HG03432 (cell line): ENCODE measurements at regions not wholly inside any gene's neighbourhood (a gene's known extent, or its start where the extent isn't known, plus 50 kb on each side); places are given as distances from the start of the nearest gene placed in this dataset.

Experiments used
- ATAC-seq: cut with Tn5 transposase; IDR thresholded peaks from one replicate; pipeline ENCODE4 v1.9.1; 2021; ENCODE audit warnings: mild to moderate bottlenecking, moderate library complexity; ENCODE audit not compliant: unreplicated experiment

DNA sequence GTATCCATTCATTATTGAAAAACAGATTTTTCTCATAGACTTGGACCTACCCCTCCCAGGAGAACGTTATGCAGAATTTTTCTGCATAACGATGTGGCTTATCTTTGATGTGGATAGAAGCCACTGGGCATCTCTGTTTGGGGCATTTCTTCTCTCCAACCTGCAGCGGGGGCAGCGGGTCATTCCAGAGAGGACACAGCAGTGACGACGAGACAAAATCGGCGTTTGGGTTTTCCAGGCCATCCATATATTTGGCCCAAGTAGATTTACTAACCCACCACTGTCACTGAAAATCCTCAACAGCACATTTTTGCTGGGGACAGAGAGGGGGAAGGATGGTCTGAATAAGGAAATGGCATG lies 299.3 kb upstream of the PITRM1 start:
- ATAC-seq: no peak

DNA sequence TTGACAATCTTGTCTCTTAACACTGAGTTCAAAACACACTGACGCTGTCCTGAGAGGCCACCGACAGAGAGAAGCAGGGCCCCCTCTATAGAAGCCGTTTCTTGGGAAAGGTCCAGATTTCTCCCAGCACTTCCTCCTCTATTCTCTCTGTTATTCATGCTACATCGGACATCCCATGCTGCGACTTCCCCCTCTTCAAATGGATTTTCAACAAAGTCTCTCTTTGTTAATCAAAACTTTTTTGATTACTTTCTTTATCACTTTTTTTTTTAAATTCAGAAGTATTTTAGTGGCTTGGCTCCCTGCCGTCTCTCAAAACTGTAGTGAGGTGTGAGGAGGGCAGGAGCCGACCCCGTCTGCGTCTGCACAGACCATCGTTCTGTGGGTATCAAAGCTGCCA lies 298.9 kb upstream of the PITRM1 start:
- no peak for ATAC-seq

DNA sequence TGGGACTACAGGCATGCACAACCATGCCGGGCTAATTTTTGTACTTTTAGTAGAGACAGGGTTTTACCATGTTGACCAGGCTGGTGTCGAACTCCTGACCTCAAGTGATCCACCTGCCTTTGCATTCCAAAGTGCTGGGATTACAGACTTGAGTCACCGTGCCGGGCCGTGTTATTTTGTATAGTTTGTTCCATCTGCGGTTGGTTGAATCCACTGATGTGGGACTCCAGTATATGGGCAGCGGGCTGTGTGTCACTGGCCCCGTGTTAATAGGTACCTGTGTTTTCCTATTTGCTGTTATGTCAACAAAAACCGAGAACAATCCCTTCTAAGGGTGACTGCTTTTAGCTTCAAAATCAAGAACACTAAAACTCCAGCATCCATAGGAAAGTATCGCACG lies 297.6 kb upstream of the PITRM1 start:
- no peak for ATAC-seq

DNA sequence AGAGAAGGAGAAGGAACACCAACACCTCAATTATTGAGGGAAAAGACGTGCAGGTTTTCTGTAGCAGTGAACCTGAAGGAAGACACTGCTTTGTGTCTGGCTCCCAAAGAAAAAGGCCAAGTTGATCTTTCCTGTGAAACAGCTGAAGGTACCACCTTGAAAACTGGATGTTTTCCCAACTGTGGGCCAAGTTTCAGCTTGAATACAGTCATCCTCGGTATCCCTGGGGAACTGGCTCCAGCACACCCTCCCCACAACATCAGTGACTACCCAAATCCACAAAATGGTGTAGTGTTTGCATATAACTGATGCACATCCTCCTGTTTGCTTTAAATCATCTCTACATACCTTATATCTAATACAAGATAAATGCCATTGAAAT lies 297.0 kb upstream of the PITRM1 start:
- no peak for ATAC-seq

DNA sequence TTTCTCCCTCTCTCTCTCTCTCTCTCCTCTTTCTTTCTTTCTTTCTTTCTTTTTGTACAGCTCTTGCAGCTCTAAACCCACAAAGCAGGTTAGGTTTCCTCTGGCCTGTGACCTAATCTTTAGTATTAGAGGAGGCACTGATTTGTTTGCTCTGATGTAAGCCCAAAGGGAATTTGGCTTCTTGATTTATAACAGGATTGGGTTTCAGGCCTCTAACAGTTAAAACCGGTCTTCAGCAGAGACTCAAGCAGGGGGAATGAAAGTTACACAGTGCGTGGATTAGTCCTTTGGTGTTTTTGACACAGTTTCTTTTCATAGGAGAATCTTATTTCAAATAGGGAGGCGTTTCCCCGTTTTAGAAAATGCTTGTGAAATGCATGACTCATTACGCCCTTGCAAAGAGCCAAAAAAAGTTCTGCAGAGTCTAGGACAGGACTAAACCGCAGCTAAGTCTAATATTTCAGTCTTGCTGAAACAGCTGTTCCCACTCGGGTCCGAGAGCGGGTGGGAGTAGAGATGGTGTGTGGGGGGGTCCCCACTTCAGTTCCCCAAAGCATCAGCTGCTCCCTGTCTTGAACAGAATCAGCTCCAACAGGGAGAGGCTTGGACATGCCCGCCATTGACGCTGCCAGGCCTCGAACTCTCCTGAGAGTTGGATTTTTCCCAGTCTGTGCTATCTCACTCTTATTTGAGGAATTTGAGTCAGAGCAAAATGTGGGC lies 296.5 kb upstream of the PITRM1 start:
- ATAC-seq: peak; percentile 48

DNA sequence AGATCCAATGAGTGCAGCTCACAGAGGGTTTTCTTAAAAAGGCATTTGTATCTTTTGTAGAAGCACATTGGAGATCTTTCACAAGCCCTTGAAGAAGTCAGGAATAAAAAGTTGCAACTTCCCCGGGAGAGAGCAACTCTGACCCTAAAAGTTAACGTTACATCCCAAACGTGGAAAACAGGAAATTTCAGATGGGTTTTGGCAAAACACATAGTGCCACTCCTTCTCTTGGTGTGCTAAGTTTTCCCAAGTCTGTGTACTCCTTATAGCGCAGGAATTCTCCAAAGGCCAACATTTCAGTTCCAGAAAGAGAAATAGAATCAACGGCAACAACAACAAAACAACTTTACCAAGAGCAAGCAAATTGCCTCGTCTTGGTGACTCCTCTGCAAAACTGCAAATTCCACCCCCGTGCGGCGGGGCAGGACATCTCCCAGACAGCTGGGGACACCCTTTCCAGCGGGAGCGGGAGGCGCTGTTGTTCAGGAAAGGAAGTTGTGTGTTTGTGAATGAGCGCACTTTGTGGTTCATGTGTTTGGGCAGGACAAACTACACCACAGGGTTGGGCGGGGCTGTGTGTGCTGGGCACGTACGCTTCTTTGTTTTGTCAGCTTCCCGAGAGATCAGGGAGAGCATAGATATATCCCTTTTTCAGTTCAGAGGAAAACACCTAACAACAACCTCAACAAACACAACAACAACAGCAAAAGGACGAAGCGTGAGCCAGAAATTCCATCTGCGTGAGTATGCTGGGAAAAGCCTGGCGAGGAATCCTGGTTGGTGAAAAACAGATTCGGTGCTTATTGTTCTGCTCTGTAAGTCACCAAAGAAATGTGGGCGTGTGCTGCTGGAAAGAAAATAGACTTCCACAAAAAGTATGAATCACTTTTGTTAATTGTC lies 294.7 kb upstream of the PITRM1 start:
- ATAC-seq: no peak

DNA sequence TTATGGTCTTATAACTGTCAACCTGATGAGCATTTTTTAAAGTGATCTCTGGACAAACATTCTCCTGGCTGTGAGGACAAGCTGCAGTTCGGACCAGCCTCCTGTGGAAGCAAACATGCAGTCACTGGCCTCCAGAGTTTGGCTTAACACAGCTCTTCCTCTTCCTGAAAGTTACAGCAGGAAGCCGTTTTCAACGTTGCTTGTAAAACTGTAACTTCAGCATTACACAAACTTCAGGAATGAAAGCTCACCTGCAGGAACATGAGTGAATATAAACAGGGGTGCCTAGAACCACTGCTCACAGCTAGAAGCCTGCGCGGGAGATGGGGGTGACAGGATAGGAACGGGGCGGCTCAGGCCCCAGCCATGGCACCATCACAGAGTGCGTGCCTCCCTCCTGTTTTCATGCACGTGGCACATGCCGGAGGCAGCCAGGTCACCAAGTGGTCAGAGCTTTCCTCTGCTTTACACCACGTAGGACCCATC lies 292.9 kb upstream of the PITRM1 start:
- no peak for ATAC-seq

DNA sequence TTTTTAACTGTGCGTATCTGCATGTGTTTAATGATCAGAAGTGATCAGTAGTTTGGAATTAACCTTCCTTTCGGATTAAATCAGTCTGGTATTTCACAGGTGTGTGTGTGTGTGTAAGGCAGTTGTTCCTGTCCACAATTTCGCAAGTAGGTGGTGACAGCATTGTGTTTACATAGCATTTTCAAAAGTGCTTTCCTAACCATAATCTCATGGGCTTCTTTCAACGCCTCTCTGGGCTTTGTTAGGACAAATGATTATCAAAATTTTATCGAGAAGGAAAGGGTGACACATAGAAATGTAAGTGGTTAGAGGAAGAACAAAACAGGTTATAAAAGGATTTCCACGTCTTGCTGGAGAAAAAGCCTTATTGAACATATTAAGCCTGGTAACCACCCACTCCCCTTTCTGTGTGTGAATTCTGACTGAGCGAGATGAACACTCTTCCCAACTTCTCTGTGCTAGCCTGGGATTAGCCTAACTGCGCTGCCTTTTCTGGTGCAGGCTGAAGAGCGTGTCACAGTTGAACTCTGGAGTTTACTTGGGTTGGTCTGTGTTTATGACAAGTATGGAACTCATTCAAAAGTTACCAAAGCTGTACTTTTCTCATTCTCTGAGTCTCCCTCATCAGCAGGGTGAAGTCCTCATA lies 292.3 kb upstream of the PITRM1 start:
- no peak for ATAC-seq

DNA sequence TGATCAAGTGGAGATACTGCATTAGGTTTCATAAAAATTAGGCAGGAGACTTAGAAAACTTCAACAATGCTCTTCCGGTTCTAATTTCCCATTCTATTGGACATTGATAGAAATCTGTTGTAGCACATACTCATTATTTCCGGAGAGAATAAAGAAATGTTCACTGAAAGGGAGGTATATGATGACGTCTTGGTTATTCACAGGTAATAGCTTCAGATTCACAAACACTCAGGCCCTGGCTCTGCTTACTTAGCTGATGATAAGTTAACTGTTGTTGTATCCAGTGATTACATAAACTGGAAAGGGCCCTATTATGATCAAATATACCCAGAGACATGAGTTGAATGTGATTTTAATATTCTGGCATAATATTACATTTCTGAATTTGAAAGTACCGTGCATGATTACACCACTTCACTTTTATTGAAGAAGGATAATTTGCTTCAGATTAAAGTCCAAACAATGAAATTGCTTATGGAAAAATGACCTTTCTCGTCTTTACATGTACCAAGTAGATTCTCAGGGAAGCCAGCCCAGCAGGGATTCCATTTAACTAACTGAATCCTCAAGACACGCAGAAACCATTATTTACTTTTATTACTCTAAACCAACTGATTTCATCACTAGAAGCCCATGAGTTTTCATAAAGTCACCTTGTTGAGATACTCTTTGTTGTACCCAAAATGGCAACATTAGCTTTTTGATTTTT lies 288.0 kb upstream of the PITRM1 start:
- no peak for ATAC-seq

DNA sequence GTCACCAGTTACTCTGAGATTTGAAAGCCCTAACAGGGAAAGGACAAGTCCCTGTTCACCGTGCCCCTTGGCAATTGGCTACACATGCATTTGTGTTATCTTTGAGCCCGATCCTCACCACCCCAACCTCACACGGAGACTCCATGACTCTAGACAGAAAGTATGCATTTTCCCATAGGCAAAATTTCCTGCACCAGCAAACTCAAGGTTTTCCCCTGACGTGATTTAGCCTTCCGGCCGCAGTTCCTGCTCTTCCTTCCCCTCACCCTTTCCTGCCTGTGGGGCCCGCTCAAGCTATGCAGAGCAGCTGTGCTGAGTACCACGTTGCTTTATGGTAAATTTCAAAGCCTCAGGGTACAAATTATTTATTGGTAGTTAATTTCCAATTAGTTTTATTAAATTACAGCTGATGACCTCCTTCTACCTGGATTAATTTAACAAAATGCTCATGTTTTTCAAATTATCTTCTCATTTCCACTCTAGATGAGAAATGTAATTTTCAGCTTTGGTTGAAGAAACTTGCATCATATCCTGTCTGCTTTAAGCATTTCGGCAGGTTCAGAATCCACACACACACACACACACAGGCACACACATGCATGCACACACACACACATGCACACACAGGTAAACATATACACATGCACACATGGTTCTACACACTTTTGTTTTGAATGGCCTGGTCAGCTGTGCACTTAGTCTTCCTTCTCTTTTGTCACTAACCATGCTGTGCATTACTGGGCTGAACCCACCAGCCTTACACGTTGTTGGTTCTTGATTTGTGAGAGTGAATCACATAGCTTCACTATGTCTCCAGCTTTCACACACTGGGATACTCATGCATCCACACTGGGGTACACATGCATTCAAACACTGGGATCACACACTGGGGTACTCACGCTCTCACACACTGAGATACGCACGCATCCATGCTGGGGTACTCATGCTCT lies 283.1 kb upstream of the PITRM1 start:
- no peak for ATAC-seq

DNA sequence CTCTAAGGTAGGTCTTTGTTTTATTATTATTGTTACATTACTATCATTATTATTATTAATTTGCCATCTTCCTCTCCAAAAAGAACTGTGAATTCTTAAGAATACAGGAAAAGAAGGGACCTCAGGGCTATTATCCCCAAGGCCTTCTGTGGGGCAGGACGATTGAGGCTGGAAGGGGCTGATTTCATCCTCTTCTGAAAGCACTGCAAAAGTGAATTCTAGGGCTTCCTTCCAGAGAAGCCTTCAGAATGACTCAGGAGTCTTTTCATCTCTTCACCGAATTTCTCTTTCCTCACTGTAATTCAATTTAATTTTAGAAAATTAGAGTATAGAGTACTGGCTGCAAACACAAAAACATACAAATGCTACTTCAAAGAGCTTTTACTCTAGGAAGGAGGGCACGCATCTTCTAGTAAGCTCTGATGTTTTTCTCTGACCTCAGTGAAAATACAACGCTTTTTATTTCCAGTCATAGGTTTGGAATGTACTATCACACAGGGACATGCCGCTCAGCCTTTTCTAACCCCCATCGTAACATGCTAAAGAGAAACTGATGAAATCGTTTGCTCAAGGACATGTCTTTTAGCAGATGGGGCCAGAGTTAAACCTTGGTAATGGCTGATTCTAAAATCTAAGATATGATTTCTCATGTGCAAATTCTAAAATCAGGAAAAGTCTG lies 280.2 kb upstream of the PITRM1 start:
- ATAC-seq: no peak

DNA sequence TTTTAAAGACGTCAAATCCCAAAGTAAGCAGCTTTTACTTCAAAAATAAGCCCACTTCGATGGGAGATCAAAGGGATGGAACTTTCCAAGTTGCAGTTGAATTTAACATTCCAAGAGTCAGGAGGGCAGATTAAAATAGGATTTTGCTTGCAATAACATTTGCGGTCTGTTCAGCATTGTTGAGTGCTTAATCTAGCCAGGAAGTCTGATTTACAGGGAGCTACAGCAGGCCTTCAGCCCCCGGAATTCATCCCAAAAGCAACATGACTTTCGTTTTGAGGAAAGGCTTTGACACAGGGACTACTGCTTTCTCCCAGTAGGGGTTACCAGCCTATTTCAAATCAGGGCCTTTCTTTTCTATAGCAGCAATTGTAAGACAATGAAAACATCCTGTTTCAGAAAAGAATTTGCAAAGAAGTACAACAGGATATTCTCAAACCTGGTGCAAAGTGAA lies 279.6 kb upstream of the PITRM1 start:
- no peak for ATAC-seq

DNA sequence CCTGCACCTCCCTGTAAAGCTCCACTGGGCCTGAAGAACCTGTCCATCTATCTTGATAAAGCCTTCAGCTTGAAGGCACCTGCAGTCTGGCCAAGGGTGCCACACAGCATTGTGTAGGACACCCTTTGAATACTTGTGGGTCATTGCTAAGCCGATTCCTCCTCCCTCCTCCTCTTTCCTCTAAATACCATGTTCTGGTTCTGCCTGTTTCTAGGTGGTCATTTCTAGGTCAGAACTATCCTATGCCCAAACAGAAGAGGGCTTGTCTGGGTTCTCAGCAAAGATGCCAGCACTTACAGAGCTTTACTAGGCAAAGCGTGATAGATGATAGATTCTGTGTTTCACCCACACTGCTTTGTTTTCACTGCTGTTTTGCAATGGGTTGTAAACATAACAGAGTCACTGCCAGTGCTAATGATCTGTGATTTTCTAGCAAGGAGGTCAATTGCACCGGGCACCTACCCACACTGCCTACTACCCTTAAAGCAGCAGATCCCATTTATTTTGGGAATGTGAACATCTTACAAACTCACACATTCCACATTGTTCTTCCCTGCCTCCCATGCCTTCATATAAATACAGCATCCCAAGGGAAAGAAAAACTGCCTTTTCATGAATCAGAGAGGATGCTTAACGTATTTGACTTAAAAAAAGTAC lies 279.1 kb upstream of the PITRM1 start:
- no peak for ATAC-seq

DNA sequence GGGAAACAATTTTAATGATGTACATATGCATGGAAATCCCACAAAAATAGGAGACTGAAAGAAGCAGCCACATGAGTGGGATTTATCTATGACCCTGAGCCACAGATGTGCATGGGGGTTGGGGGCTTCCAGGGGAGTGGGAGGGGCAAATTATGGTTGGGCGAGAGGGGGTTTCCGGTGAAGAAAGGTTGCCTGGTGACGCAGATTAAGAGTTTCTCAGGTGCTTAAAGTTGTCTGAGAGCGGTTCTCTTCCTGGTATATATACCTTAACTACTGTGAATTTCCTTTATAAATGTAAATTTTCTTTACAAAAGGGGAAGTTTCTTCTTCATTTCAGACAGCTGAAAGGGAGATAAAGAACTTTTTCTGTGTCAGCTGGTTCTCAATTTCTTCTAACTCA lies 273.6 kb upstream of the PITRM1 start:
- ATAC-seq: no peak

DNA sequence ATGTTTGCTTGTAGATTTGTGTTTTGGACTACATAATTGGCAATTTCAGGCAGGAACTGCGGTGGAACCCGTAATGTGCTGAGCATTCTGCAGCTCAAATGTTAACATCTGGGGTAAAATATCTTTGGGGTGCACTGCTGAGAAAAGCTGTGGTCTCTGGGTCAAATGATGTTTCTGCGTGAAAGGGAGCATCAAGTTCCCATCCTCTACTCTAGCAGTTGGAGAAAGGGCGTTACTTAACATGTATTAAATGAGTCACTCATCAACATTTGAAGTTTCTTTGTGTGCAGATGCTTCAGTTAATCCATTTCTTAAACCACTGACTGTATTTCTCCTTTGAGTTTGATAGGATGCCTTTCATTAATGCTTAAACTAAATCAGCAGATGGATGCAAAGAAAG lies 273.1 kb upstream of the PITRM1 start:
- ATAC-seq: no peak

DNA sequence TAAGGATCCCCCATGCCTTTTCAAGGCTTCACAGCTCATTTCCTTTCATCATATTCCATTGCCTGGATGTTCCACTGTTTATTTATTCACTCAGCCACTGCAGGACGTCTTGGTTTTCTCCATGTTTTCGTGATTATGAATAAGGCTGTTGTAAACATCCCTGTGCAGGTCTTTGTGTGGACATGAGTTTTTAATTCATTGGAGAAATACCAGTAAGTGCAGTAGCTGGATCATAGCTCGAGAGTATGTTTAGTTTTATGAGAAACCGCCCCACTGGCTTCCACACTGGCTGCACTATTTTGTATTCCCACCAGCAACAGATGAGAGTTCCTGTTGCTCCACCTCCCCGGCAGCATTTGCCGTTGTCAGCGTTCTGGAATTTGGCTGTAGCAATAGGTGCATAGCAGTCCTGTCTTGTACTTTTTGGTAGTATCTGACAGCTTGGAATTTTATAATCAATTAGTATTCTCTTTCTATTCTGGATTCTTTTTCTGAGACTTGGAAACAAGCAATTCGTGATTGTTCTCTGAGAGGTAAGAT lies 269.9 kb upstream of the PITRM1 start:
- no peak for ATAC-seq

DNA sequence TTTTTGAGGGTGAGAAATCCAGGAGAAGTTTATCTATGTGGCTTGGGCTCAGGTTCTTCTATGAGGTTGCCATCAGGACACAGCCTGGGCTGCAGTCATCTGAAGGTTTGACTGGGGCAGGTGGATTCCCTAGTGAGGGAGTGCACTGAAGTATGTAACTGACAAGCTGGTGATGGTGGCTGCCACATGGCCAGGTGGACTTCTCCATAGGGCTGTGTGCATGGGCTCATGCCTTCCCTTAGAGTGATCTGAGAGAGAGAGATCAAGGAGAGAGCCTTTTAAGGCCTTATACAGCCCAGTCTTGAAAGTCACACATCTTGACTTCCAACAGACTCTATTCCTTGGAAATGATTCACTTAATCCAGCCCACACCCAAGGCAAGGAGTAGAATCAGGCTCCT lies 266.6 kb upstream of the PITRM1 start:
- no peak for ATAC-seq

DNA sequence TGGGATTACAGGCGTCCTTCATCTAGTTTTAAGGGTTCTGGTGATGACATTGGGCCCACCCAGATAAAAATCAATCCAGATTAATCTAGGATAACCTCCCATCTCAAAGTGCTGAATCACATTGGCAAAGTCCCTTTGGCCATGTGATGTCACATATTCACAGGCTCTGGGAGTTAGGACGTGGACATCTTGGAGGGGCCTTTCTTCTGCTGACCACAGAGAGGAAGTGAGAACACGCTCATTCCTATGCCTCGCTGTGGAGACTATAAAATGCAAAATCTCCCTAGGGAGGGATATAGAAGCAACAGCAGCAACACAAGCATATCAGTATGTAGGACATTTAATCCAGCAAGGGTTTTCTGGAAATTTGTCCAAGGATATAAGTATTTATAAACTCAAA lies 266.0 kb upstream of the PITRM1 start:
- ATAC-seq: no peak

DNA sequence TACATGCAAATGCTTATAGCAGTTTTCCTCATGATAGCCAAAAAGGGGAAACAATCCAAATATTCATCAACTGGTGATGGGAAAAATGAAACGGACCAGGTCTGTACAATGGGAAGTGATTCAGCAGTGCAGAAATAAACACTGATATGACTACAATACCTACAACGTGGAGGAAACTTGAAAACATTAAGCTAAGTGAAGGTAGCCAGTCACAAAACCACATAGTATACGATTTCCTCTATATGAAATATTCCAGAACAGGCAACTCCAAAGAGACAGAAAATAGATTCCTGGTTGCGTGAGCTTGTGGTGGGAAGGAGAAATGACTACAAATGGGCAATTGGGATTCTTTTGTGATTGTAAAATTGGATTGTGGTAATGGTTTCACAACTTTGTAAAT lies 263.1 kb upstream of the PITRM1 start:
- ATAC-seq: no peak
